ENCODE measurements at regions not wholly inside any gene's neighbourhood (a gene's known extent, or its start where the extent isn't known, plus 50 kb on each side); places are given as distances from the start of the nearest gene placed in this dataset.
"Not testable (repeated sequence)": the region's sequence is repeated elsewhere in the genome, so short reads cannot be mapped to it uniquely, and the experiment has no call there.

- Histone ChIP-seq H3K9me3 (ENCODE audit: insufficient read depth, low read depth, low read length) (no peaks in the 10 kb centered on the region), H3K36me3 (ENCODE audit: insufficient read depth, low read length) (no peaks in the 10 kb centered on the region), H3K9ac (ENCODE audit: low read depth, low read length) (no peak overlapping the region), H3K27me3 (ENCODE audit: insufficient read depth, low read length) (no peaks in the 10 kb centered on the region), H3K27ac (ENCODE audit: low read depth, low read length) (no peak overlapping the region), H3K4me1 (ENCODE audit: insufficient read depth, low read length) (no peaks in the 10 kb centered on the region), H3K4me3 (ENCODE audit: low read length) (no peak overlapping the region)
- 95% methylated on average over 7 of the region's 9 CpGs for WGBS
Observed at GRCh38 chr5:72692651-72693442, 123.6 kb upstream of the TNPO1 start.

- no peaks in the 10 kb centered on the region for H3K4me1 ChIP-seq (ENCODE audit: insufficient read depth, low read length)
- no peaks in the 10 kb centered on the region for H3K9me3 ChIP-seq (ENCODE audit: insufficient read depth, low read depth, low read length)
- H3K4me3 ChIP-seq (ENCODE audit: low read length): no peak overlapping the region
- WGBS: 74% methylated on average over 3 of the region's 4 CpGs
- H3K27ac ChIP-seq (ENCODE audit: low read depth, low read length): no peak overlapping the region
- no peaks in the 10 kb centered on the region for H3K27me3 ChIP-seq (ENCODE audit: insufficient read depth, low read length)
- H3K9ac ChIP-seq (ENCODE audit: low read depth, low read length): no peak overlapping the region
- no peaks in the 10 kb centered on the region for H3K36me3 ChIP-seq (ENCODE audit: insufficient read depth, low read length)
Observed at GRCh38 chr5:72692231-72692637, 124.2 kb upstream of the TNPO1 start.

GRCh38 chr5:72691751-72692150 is 124.7 kb upstream of the TNPO1 start:
- Histone ChIP-seq H3K27ac (ENCODE audit: low read depth, low read length) (no peak overlapping the region), H3K4me1 (ENCODE audit: insufficient read depth, low read length) (no peaks in the 10 kb centered on the region), H3K36me3 (ENCODE audit: insufficient read depth, low read length) (no peaks in the 10 kb centered on the region), H3K9me3 (ENCODE audit: insufficient read depth, low read depth, low read length) (no peaks in the 10 kb centered on the region), H3K4me3 (ENCODE audit: low read length) (no peak overlapping the region), H3K9ac (ENCODE audit: low read depth, low read length) (no peak overlapping the region), H3K27me3 (ENCODE audit: insufficient read depth, low read length) (no peaks in the 10 kb centered on the region)
- 89% methylated on average over 3 of the region's 3 CpGs for WGBS

- WGBS: 100% methylated on average over 1 of the region's 3 CpGs
- no peak overlapping the region for H3K9ac ChIP-seq (ENCODE audit: low read depth, low read length)
- H3K36me3 ChIP-seq (ENCODE audit: insufficient read depth, low read length): no peaks in the 10 kb centered on the region
- H3K27me3 ChIP-seq (ENCODE audit: insufficient read depth, low read length): no peaks in the 10 kb centered on the region
- H3K4me3 ChIP-seq (ENCODE audit: low read length): no peak overlapping the region
- no peaks in the 10 kb centered on the region for H3K9me3 ChIP-seq (ENCODE audit: insufficient read depth, low read depth, low read length)
- H3K27ac ChIP-seq (ENCODE audit: low read depth, low read length): no peak overlapping the region
- no peaks in the 10 kb centered on the region for H3K4me1 ChIP-seq (ENCODE audit: insufficient read depth, low read length)
Observed at GRCh38 chr5:72688916-72689315, 127.5 kb upstream of the TNPO1 start.

- Histone ChIP-seq H3K27ac (ENCODE audit: low read depth, low read length) (no peak overlapping the region), H3K36me3 (ENCODE audit: insufficient read depth, low read length) (no peaks in the 10 kb centered on the region), H3K4me1 (ENCODE audit: insufficient read depth, low read length) (no peaks in the 10 kb centered on the region), H3K9me3 (ENCODE audit: insufficient read depth, low read depth, low read length) (0 out of 2 replicates have a peak, but pooled peaks cover 3% of the 10 kb centered on the region), H3K4me3 (ENCODE audit: low read length) (no peak overlapping the region), H3K27me3 (ENCODE audit: insufficient read depth, low read length) (no peaks in the 10 kb centered on the region), H3K9ac (ENCODE audit: low read depth, low read length) (no peak overlapping the region)
- 94% methylated on average over 1 of the region's 1 CpG for WGBS
Observed at GRCh38 chr5:72687288-72687687, 129.2 kb upstream of the TNPO1 start.

GRCh38 chr5:72682561-72682960 is 133.9 kb upstream of the TNPO1 start:
- H3K4me3 ChIP-seq (ENCODE audit: low read length): no peak overlapping the region
- H3K27ac ChIP-seq (ENCODE audit: low read depth, low read length): no peak overlapping the region
- no peak overlapping the region for H3K9ac ChIP-seq (ENCODE audit: low read depth, low read length)
- H3K27me3 ChIP-seq (ENCODE audit: insufficient read depth, low read length): no peaks in the 10 kb centered on the region
- 100% methylated on average over 2 of the region's 2 CpGs for WGBS
- 0 out of 2 replicates have a peak, but pooled peaks cover 3% of the 10 kb centered on the region for H3K9me3 ChIP-seq (ENCODE audit: insufficient read depth, low read depth, low read length)
- no peaks in the 10 kb centered on the region for H3K4me1 ChIP-seq (ENCODE audit: insufficient read depth, low read length)
- no peaks in the 10 kb centered on the region for H3K36me3 ChIP-seq (ENCODE audit: insufficient read depth, low read length)

GRCh38 chr5:72681781-72682180 is 134.7 kb upstream of the TNPO1 start:
- 86% methylated on average over 3 of the region's 3 CpGs for WGBS
- Histone ChIP-seq H3K9ac (ENCODE audit: low read depth, low read length) (no peak overlapping the region), H3K4me3 (ENCODE audit: low read length) (no peak overlapping the region), H3K4me1 (ENCODE audit: insufficient read depth, low read length) (no peaks in the 10 kb centered on the region), H3K27me3 (ENCODE audit: insufficient read depth, low read length) (no peaks in the 10 kb centered on the region), H3K9me3 (ENCODE audit: insufficient read depth, low read depth, low read length) (0 out of 2 replicates have a peak, but pooled peaks cover 3% of the 10 kb centered on the region), H3K27ac (ENCODE audit: low read depth, low read length) (no peak overlapping the region), H3K36me3 (ENCODE audit: insufficient read depth, low read length) (no peaks in the 10 kb centered on the region)

- H3K4me3 ChIP-seq (ENCODE audit: low read length): no peak overlapping the region
- 88% methylated on average over 1 of the region's 1 CpG for WGBS
- H3K9me3 ChIP-seq (ENCODE audit: insufficient read depth, low read depth, low read length): 0 out of 2 replicates have a peak, but pooled peaks cover under 1% of the 10 kb centered on the region
- no peaks in the 10 kb centered on the region for H3K36me3 ChIP-seq (ENCODE audit: insufficient read depth, low read length)
- no peak overlapping the region for H3K9ac ChIP-seq (ENCODE audit: low read depth, low read length)
- H3K27ac ChIP-seq (ENCODE audit: low read depth, low read length): no peak overlapping the region
- no peaks in the 10 kb centered on the region for H3K27me3 ChIP-seq (ENCODE audit: insufficient read depth, low read length)
- H3K4me1 ChIP-seq (ENCODE audit: insufficient read depth, low read length): no peaks in the 10 kb centered on the region
Observed at GRCh38 chr5:72677447-72677846, 139.0 kb upstream of the TNPO1 start.

GRCh38 chr5:72676831-72677230 is 139.6 kb upstream of the TNPO1 start:
- not testable (repeated sequence) for H3K4me1 ChIP-seq (ENCODE audit: insufficient read depth, low read length); H3K27ac ChIP-seq (ENCODE audit: low read depth, low read length); H3K9me3 ChIP-seq (ENCODE audit: insufficient read depth, low read depth, low read length); H3K27me3 ChIP-seq (ENCODE audit: insufficient read depth, low read length); H3K36me3 ChIP-seq (ENCODE audit: insufficient read depth, low read length); H3K4me3 ChIP-seq (ENCODE audit: low read length); H3K9ac ChIP-seq (ENCODE audit: low read depth, low read length)
- WGBS: 95% methylated on average over 8 of the region's 8 CpGs

- no peaks in the 10 kb centered on the region for H3K4me1 ChIP-seq (ENCODE audit: insufficient read depth, low read length)
- no peak overlapping the region for H3K4me3 ChIP-seq (ENCODE audit: low read length)
- no peaks in the 10 kb centered on the region for H3K36me3 ChIP-seq (ENCODE audit: insufficient read depth, low read length)
- H3K9me3 ChIP-seq (ENCODE audit: insufficient read depth, low read depth, low read length): no peaks in the 10 kb centered on the region
- H3K27me3 ChIP-seq (ENCODE audit: insufficient read depth, low read length): no peaks in the 10 kb centered on the region
- no peak overlapping the region for H3K27ac ChIP-seq (ENCODE audit: low read depth, low read length)
- no peak overlapping the region for H3K9ac ChIP-seq (ENCODE audit: low read depth, low read length)
Observed at GRCh38 chr5:72673623-72674022, 142.8 kb upstream of the TNPO1 start.

GRCh38 chr5:72673180-72673579 is 143.3 kb upstream of the TNPO1 start:
- H3K9me3 ChIP-seq (ENCODE audit: insufficient read depth, low read depth, low read length): no peaks in the 10 kb centered on the region
- no peaks in the 10 kb centered on the region for H3K27me3 ChIP-seq (ENCODE audit: insufficient read depth, low read length)
- H3K27ac ChIP-seq (ENCODE audit: low read depth, low read length): no peak overlapping the region
- no peak overlapping the region for H3K9ac ChIP-seq (ENCODE audit: low read depth, low read length)
- H3K4me3 ChIP-seq (ENCODE audit: low read length): no peak overlapping the region
- H3K4me1 ChIP-seq (ENCODE audit: insufficient read depth, low read length): no peaks in the 10 kb centered on the region
- no peaks in the 10 kb centered on the region for H3K36me3 ChIP-seq (ENCODE audit: insufficient read depth, low read length)

GRCh38 chr5:72667708-72668107 is 148.8 kb upstream of the TNPO1 start:
- Histone ChIP-seq H3K4me1 (ENCODE audit: insufficient read depth, low read length) (peaks cover 19% of the 10 kb centered on the region), H3K27ac (ENCODE audit: low read depth, low read length) (no peak overlapping the region), H3K9me3 (ENCODE audit: insufficient read depth, low read depth, low read length) (no peaks in the 10 kb centered on the region), H3K36me3 (ENCODE audit: insufficient read depth, low read length) (no peaks in the 10 kb centered on the region), H3K9ac (ENCODE audit: low read depth, low read length) (no peak overlapping the region), H3K4me3 (ENCODE audit: low read length) (no peak overlapping the region), H3K27me3 (ENCODE audit: insufficient read depth, low read length) (no peaks in the 10 kb centered on the region)
- 90% methylated on average over 1 of the region's 1 CpG for WGBS

Data from HUES64 (cell line).